Astrocyte (in vitro differentiated cells and primary cell): ENCODE measurements at regions not wholly inside any gene's neighbourhood (a gene's known extent, or its start where the extent isn't known, plus 50 kb on each side); places are given as distances from the start of the nearest gene placed in this dataset.

ENCODE experiments used
- DNase-seq: peaks from one replicate; pipeline ENCODE4 v3.0.0-alpha.2; 2010; ENCODE audit warnings: low read depth
- FAIRE-seq: peaks from 2 replicates; lab custom pipeline; 2011; peaks lifted over from hg19 to GRCh38; lab: Jason Lieb, UNC
- H2AFZ ChIP-seq: 2 replicates; pipeline ENCODE4 v1.6.0; 2012; ENCODE audit warnings: low read depth, low read length, inconsistent platforms
- H3K27ac ChIP-seq: 2 replicates; pipeline ENCODE4 v1.5.1; 2011; ENCODE audit warnings: low read depth, low read length, inconsistent platforms
- H3K27me3 ChIP-seq: 2 replicates; pipeline ENCODE4 v1.6.0; 2011; ENCODE audit warnings: low read length, inconsistent platforms; ENCODE audit not compliant: insufficient read depth
- H3K36me3 ChIP-seq: 2 replicates; pipeline ENCODE4 v1.5.1; 2011; ENCODE audit warnings: low read length, inconsistent platforms; ENCODE audit not compliant: insufficient read depth
- H3K4me1 ChIP-seq: 2 replicates; pipeline ENCODE4 v1.5.1; 2011; ENCODE audit warnings: low read length, inconsistent platforms; ENCODE audit not compliant: insufficient read depth
- H3K4me2 ChIP-seq: 2 replicates; pipeline ENCODE4 v1.6.0; 2012; ENCODE audit warnings: low read length, inconsistent platforms
- H3K4me3 ChIP-seq: 2 replicates; pipeline ENCODE4 v1.5.1; 2011; ENCODE audit warnings: low read depth, mild to moderate bottlenecking, low read length, inconsistent platforms; ENCODE audit not compliant: insufficient read depth
- H3K79me2 ChIP-seq: 2 replicates; pipeline ENCODE4 v1.6.0; 2012; ENCODE audit warnings: mild to moderate bottlenecking, low read length, inconsistent platforms; ENCODE audit not compliant: insufficient read depth
- H3K9ac ChIP-seq: 2 replicates; pipeline ENCODE4 v1.6.0; 2012; ENCODE audit warnings: mild to moderate bottlenecking, low read length, inconsistent platforms
- H3K9me3 ChIP-seq: 2 replicates; pipeline ENCODE4 v1.5.1; 2012; ENCODE audit warnings: low read depth, mild to moderate bottlenecking, low read length, inconsistent platforms; ENCODE audit not compliant: insufficient read depth
- H4K20me1 ChIP-seq: 2 replicates; pipeline ENCODE4 v1.6.0; 2012; ENCODE audit warnings: low read length, inconsistent platforms; ENCODE audit not compliant: insufficient read depth
- H3K27ac Mint-ChIP-seq: one replicate; pipeline ENCODE4 v1.8.0; 2021; ENCODE audit warnings: mild to moderate bottlenecking, mixed read lengths; ENCODE audit not compliant: unreplicated experiment
- H3K27me3 Mint-ChIP-seq: one replicate; pipeline ENCODE4 v1.8.0; 2021; ENCODE audit warnings: low read depth, mixed read lengths; ENCODE audit not compliant: unreplicated experiment
- H3K36me3 Mint-ChIP-seq: one replicate; pipeline ENCODE4 v1.8.0; 2021; ENCODE audit warnings: low read depth, mixed read lengths; ENCODE audit not compliant: unreplicated experiment
- H3K4me1 Mint-ChIP-seq: one replicate; pipeline ENCODE4 v1.8.0; 2021; ENCODE audit warnings: low read depth, mixed read lengths; ENCODE audit not compliant: unreplicated experiment
- H3K4me3 Mint-ChIP-seq: one replicate; pipeline ENCODE4 v1.8.0; 2021; ENCODE audit warnings: mild to moderate bottlenecking, moderate library complexity, mixed read lengths; ENCODE audit not compliant: unreplicated experiment
- H3K9me3 Mint-ChIP-seq: one replicate; pipeline ENCODE4 v1.8.0; 2021; ENCODE audit warnings: mild to moderate bottlenecking, mixed read lengths; ENCODE audit not compliant: unreplicated experiment
- CTCF ChIP-seq: IDR thresholded peaks from 2 replicates; pipeline ENCODE4 v1.5.1; 2011; ENCODE audit warnings: low read depth, mild to moderate bottlenecking, inconsistent platforms, low read length, moderate library complexity; ENCODE audit not compliant: insufficient read depth
- EZH2 ChIP-seq: IDR thresholded peaks from 2 replicates; pipeline ENCODE4 v1.6.1; 2012; ENCODE audit warnings: mild to moderate bottlenecking, low read length, inconsistent platforms; ENCODE audit not compliant: insufficient read depth

- Histone ChIP-seq H2AFZ (no peak overlapping the region), H3K4me2 (no peak overlapping the region), H3K4me1 (no peaks in the 10 kb centered on the region), H3K9me3 (no peaks in the 10 kb centered on the region), H3K9ac (no peak overlapping the region), H3K36me3 (no peaks in the 10 kb centered on the region), H3K79me2 (no peaks in the 10 kb centered on the region), H3K27ac (no peak overlapping the region), H3K4me3 (no peak overlapping the region), H3K27me3 (no peaks in the 10 kb centered on the region), H4K20me1 (no peaks in the 10 kb centered on the region)
- TF ChIP-seq CTCF (no peak), EZH2 (no peak)
- no peaks in the 10 kb centered on the region for H3K27me3 Mint-ChIP-seq
- DNase-seq (no peak), FAIRE-seq (no peak)
- H3K4me1 Mint-ChIP-seq, result no peaks in the 10 kb centered on the region
- no peak overlapping the region for H3K27ac Mint-ChIP-seq
- no peak overlapping the region for H3K4me3 Mint-ChIP-seq
- no peaks in the 10 kb centered on the region for H3K36me3 Mint-ChIP-seq
- H3K9me3 Mint-ChIP-seq, result no peaks in the 10 kb centered on the region
These were observed 716.4 kb upstream of the ZNF804A start for GRCh38 chr2:183881978-183882377.

- Mint-ChIP-seq H3K4me3 (no peak overlapping the region), H3K4me1 (no peaks in the 10 kb centered on the region), H3K27ac (no peak overlapping the region), H3K9me3 (peaks cover 1% of the 10 kb centered on the region), H3K27me3 (no peaks in the 10 kb centered on the region), H3K36me3 (peaks cover 2% of the 10 kb centered on the region)
- Histone ChIP-seq H3K36me3 (no peaks in the 10 kb centered on the region), H3K4me2 (no peak overlapping the region), H2AFZ (no peak overlapping the region), H4K20me1 (no peaks in the 10 kb centered on the region), H3K27ac (no peak overlapping the region), H3K9me3 (peaks cover 4% of the 10 kb centered on the region), H3K4me3 (no peak overlapping the region), H3K27me3 (no peaks in the 10 kb centered on the region), H3K79me2 (no peaks in the 10 kb centered on the region), H3K4me1 (no peaks in the 10 kb centered on the region), H3K9ac (no peak overlapping the region)
- DNase-seq (no peak), FAIRE-seq (no peak)
- TF ChIP-seq CTCF (no peak), EZH2 (no peak)
These were observed 705.9 kb upstream of the ZNF804A start for GRCh38 chr2:183892315-183892941.

GRCh38 chr2:183898641-183899040 is 699.7 kb upstream of the ZNF804A start:
- H2AFZ ChIP-seq, result no peak overlapping the region
- FAIRE-seq (no peak), DNase-seq (peak; percentile 2)

More at GRCh38 chr2:183898641-183899040, 699.7 kb upstream of the ZNF804A start:
- Histone ChIP-seq H3K4me2 (no peak overlapping the region), H3K9ac (no peak overlapping the region), H4K20me1 (no peaks in the 10 kb centered on the region), H3K27ac (no peak overlapping the region), H3K79me2 (no peaks in the 10 kb centered on the region), H3K4me1 (no peaks in the 10 kb centered on the region), H3K27me3 (no peaks in the 10 kb centered on the region), H3K4me3 (no peak overlapping the region), H3K36me3 (no peaks in the 10 kb centered on the region), H3K9me3 (no peaks in the 10 kb centered on the region)
- Mint-ChIP-seq H3K4me3 (no peak overlapping the region), H3K27ac (no peak overlapping the region), H3K9me3 (no peaks in the 10 kb centered on the region), H3K4me1 (peaks cover 8% of the 10 kb centered on the region), H3K36me3 (peaks cover 2% of the 10 kb centered on the region), H3K27me3 (no peaks in the 10 kb centered on the region)
- TF ChIP-seq EZH2, result no peak
- no peak for TF ChIP-seq CTCF
